Activated B cell treated with CpG ODN at 0.5 μM for 24 hours (primary cell): ENCODE measurements at regions not wholly inside any gene's neighbourhood (a gene's known extent, or its start where the extent isn't known, plus 50 kb on each side); places are given as distances from the start of the nearest gene placed in this dataset.

Source experiments
- ATAC-seq: fragments of 200-7000 bp; cut with Tn5 transposase; one replicate; pipeline ENCODE4 v1.10.0; 2021; ENCODE audit warnings: low read depth, mild to moderate bottlenecking, moderate library complexity
- CTCF ChIA-PET: fragments of 350-600 bp; sonication (Branson Sonifier 250); formaldehyde crosslinking; loops from one replicate; lab custom pipeline; 2021; ENCODE audit warnings: antibody characterized with exemption; lab: Charles Lee
- POLR2A ChIA-PET: fragments of 350-600 bp; sonication (Branson Sonifier 250); formaldehyde crosslinking; loops from one replicate; lab custom pipeline; 2021; ENCODE audit warnings: antibody characterized with exemption; lab: Charles Lee
- DNase-seq: peaks from one replicate; pipeline ENCODE4 v3.0.0; 2022
- H3K27ac Mint-ChIP-seq: one replicate; pipeline ENCODE4 v1.8.0; 2020; ENCODE audit warnings: mixed read lengths
- H3K27me3 Mint-ChIP-seq: one replicate; pipeline ENCODE4 v1.8.0; 2021; ENCODE audit warnings: mixed read lengths
- H3K36me3 Mint-ChIP-seq: one replicate; pipeline ENCODE4 v1.8.0; 2021; ENCODE audit warnings: low read depth, mixed read lengths
- H3K4me1 Mint-ChIP-seq: one replicate; pipeline ENCODE4 v1.8.0; 2021; ENCODE audit warnings: mixed read lengths
- H3K4me3 Mint-ChIP-seq: one replicate; pipeline ENCODE4 v1.8.0; 2020; ENCODE audit warnings: mild to moderate bottlenecking, mixed read lengths
- H3K9me3 Mint-ChIP-seq: one replicate; pipeline ENCODE4 v1.8.0; 2020; ENCODE audit warnings: mixed read lengths
- CTCF ChIP-seq: fragments of 200-600 bp; IDR thresholded peaks from one replicate; pipeline ENCODE4 v1.8.0; 2022; ENCODE audit warnings: antibody characterized with exemption, mild to moderate bottlenecking
- intact Hi-C: fragments of 100-400 bp; cut with micrococcal nuclease; formaldehyde crosslinking; loops from one replicate; pipeline ENCODE4 v1.15.1; 2024

GRCh38 chr16:85385463-85386331 is 227.4 kb upstream of the GSE1 start:
- DNase-seq = no peak
- H3K36me3 Mint-ChIP-seq = no peaks in the 10 kb centered on the region
- intact Hi-C loops = no loop called here
- H3K9me3 Mint-ChIP-seq = peaks cover 2% of the 10 kb centered on the region
- H3K4me1 Mint-ChIP-seq = no peaks in the 10 kb centered on the region
- ATAC-seq = no peak
- ChIA-PET CTCF (no interaction called here), POLR2A (no interaction called here)
- no peak for TF ChIP-seq CTCF
- H3K4me3 Mint-ChIP-seq = no peak overlapping the region
- H3K27me3 Mint-ChIP-seq = peaks cover 7% of the 10 kb centered on the region
- no peak overlapping the region for H3K27ac Mint-ChIP-seq

GRCh38 chr16:85386467-85387170 is 226.5 kb upstream of the GSE1 start:
- Mint-ChIP-seq H3K4me1 (no peaks in the 10 kb centered on the region), H3K36me3 (no peaks in the 10 kb centered on the region), H3K9me3 (peaks cover 2% of the 10 kb centered on the region), H3K27me3 (peaks cover 4% of the 10 kb centered on the region), H3K4me3 (no peak overlapping the region), H3K27ac (no peak overlapping the region)
- intact Hi-C loops = no loop called here
- ATAC-seq = no peak
- CTCF ChIA-PET = interaction anchor here (0.8 kb wide), 1 partner anchor 42 kb away, joined by 3 read pairs; no protein-coding TSS in a partner anchor
- DNase-seq = no peak
- TF ChIP-seq CTCF = no peak
- POLR2A ChIA-PET = no interaction called here

DNA sequence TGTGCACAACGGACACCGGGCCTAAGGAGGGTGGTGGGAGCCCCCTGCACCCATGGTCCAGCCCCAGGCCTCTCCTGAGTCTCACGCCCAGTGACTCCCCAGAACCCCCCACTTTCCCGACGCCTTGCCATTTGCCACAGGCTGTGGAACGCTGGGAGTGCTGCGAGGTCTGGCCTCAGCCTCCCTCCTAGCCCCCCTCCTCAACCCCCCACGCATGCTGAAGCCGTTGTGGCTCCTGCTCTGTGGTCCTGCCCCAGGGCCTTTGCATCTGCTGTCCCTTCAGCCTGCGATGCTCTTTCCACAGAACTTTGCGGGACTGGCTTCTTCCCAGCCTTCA is 226.0 kb upstream of the GSE1 start:
- no peak for TF ChIP-seq CTCF
- ATAC-seq (no peak), DNase-seq (no peak)
- Mint-ChIP-seq H3K4me3 (no peak overlapping the region), H3K9me3 (peaks cover 2% of the 10 kb centered on the region), H3K27ac (no peak overlapping the region), H3K27me3 (peaks cover 4% of the 10 kb centered on the region), H3K36me3 (no peaks in the 10 kb centered on the region), H3K4me1 (no peaks in the 10 kb centered on the region)
- ChIA-PET CTCF (interaction anchor here (0.8 kb wide), 1 partner anchor 41 kb away, joined by 3 read pairs; no protein-coding TSS in a partner anchor), POLR2A (no interaction called here)
- intact Hi-C loops = no loop called here

DNA sequence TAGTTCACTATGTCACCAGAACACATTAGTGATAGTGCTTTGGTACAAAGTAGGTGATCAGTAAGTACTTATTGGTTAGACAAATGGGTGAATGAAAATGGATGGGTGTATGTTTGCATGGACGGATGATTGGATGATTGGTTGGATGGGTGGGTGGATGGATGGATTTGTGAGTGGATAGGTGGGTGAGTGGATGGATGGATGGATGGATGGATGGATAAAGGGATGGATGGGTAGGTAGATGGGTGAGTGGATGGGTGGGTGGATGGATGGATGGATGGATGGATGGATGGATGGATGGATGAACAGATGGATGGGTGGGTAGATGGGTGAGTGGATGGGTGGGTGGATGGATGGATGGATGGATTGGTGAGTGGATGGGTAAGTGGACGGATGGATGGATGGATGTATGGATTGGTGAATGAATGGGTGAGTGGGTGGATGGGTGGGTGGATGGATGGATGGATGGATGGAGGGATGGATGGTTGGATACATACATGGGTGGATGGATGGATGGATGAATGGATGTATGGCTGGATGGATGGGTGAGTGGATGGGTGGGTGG is 225.3 kb upstream of the GSE1 start:
- Mint-ChIP-seq H3K27ac (no peak overlapping the region), H3K36me3 (no peaks in the 10 kb centered on the region), H3K4me3 (no peak overlapping the region), H3K9me3 (peaks cover 2% of the 10 kb centered on the region), H3K27me3 (peaks cover 4% of the 10 kb centered on the region), H3K4me1 (no peaks in the 10 kb centered on the region)
- ChIA-PET CTCF (interaction anchor here (0.8 kb wide), 1 partner anchor 41 kb away, joined by 3 read pairs; no protein-coding TSS in a partner anchor), POLR2A (no interaction called here)
- no peak for TF ChIP-seq CTCF
- intact Hi-C loops = no loop called here
- DNase-seq = no peak
- ATAC-seq = no peak
